Spleen (tissue), 7 donors: ENCODE measurements at regions not wholly inside any gene's neighbourhood (a gene's known extent, or its start where the extent isn't known, plus 50 kb on each side); places are given as distances from the start of the nearest gene placed in this dataset.

ENCODE experiments used
- CTCF ChIP-seq, 11 experiments: fragments of 200-600 bp in 7 of 11; fragments of 450-650 bp in 4 of 11; sonication (generic) in 4 of 11; IDR thresholded peaks in 8 of 11; conservative IDR thresholded peaks in 3 of 11; 1 replicate in 7 of 11; 2 replicates in 4 of 11; pipeline versions ENCODE4 v1.4.0 to v1.8.0; 2016 to 2021; ENCODE audit warnings: antibody characterized with exemption in 11 of 11, inconsistent platforms in 4 of 11, mild to moderate bottlenecking in 1 of 11
- POLR2A ChIP-seq, 3 donors: fragments of 450-650 bp; IDR thresholded peaks; one replicate each; pipeline ENCODE4 v1.5.1; 2017; ENCODE audit warnings: antibody characterized with exemption in 3 of 3, mild to moderate bottlenecking in 1 of 3
- POLR2AphosphoS5 ChIP-seq, 3 donors: sonication (generic); formaldehyde crosslinking; IDR thresholded peaks; one replicate each; pipeline ENCODE4 v1.5.1; 2017; ENCODE audit warnings: antibody characterized with exemption in 3 of 3
- donor health status: DM: no; HTN: no; CAD: no; lungs with moderate emphysema.
- donor health status: DM: no; HTN: no; CAD: no.
- donor health status: DM: no; HTN: no; CAD: no.

GRCh38 chr2:67234440-67234839, 162.7 kb upstream of the ETAA1 start:
- TF ChIP-seq POLR2AphosphoS5 (IDR thresholded peaks at IDR 0.05) (no peak), CTCF (IDR thresholded peaks at IDR 0.05 in 8 of 11, conservative IDR thresholded peaks at IDR 0.05 in 3 of 11) (peak in 4 of 11 experiments; percentile 8 to 31 (median 24)), POLR2A (IDR thresholded peaks at IDR 0.05) (no peak)
